ENCODE measurements at regions not wholly inside any gene's neighbourhood (a gene's known extent, or its start where the extent isn't known, plus 50 kb on each side); places are given as distances from the start of the nearest gene placed in this dataset.

DNA sequence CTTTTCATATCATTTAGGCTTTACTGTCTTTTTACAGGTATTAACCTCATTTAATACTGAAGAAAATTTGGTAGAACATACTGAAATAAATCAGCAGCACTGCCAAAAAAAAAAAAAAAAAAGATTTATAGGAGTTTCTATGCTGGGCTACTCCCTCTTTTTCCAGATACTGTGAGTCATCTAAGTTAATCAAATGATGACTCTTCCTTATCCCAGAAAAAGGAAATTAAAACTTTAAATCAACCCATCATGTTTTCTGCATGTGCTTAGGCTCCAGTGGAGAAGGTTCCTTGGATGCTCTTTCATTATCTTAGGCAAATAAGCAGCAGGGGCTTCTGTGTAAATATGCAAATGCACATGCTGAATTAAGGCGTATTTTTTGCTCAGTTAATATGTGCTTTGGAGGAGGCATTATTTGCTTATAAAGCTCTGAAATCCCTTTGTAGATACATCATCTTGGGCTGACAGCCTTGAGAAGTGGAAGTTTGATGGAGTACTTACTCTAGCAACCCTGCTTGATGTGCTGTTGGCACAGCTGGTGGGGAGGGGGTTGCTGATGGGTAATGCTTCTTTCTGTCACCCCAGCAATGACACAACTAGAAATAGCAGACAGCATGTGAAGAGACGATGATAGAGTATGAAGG is 136.1 kb downstream of the C4orf33 start:
- no peak for TF ChIP-seq TCF7L2 (IDR thresholded peaks at IDR 0.05; ENCODE audit: borderline replicate concordance, low read depth, low read length)
- TF ChIP-seq, protein P1, sequence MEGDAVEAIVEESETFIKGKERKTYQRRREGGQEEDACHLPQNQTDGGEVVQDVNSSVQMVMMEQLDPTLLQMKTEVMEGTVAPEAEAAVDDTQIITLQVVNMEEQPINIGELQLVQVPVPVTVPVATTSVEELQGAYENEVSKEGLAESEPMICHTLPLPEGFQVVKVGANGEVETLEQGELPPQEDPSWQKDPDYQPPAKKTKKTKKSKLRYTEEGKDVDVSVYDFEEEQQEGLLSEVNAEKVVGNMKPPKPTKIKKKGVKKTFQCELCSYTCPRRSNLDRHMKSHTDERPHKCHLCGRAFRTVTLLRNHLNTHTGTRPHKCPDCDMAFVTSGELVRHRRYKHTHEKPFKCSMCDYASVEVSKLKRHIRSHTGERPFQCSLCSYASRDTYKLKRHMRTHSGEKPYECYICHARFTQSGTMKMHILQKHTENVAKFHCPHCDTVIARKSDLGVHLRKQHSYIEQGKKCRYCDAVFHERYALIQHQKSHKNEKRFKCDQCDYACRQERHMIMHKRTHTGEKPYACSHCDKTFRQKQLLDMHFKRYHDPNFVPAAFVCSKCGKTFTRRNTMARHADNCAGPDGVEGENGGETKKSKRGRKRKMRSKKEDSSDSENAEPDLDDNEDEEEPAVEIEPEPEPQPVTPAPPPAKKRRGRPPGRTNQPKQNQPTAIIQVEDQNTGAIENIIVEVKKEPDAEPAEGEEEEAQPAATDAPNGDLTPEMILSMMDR (tag by site-specific recombination; IDR thresholded peaks at IDR 0.05), result no peak
- TF ChIP-seq, protein P2, sequence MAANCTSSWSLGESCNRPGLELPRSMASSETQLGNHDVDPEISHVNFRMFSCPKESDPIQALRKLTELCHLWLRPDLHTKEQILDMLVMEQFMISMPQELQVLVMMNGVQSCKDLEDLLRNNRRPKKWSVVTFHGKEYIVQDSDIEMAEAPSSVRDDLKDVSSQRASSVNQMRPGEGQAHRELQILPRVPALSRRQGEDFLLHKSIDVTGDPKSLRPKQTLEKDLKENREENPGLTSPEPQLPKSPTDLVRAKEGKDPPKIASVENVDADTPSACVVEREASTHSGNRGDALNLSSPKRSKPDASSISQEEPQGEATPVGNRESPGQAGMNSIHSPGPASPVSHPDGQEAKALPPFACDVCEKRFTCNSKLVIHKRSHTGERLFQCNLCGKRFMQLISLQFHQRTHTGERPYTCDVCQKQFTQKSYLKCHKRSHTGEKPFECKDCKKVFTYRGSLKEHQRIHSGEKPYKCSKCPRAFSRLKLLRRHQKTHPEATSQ (tag by site-specific recombination; IDR thresholded peaks at IDR 0.05), result no peak
- no peak for TF ChIP-seq ZNF274 (IDR thresholded peaks at IDR 0.05; ENCODE audit: low read length)
- TF ChIP-seq ZNF274 (tag by site-specific recombination; IDR thresholded peaks at IDR 0.05; ENCODE audit: borderline replicate concordance), result no peak
- TF ChIP-seq SP3 (tag by site-specific recombination; IDR thresholded peaks at IDR 0.05), result no peak
- TF ChIP-seq, protein P3, sequence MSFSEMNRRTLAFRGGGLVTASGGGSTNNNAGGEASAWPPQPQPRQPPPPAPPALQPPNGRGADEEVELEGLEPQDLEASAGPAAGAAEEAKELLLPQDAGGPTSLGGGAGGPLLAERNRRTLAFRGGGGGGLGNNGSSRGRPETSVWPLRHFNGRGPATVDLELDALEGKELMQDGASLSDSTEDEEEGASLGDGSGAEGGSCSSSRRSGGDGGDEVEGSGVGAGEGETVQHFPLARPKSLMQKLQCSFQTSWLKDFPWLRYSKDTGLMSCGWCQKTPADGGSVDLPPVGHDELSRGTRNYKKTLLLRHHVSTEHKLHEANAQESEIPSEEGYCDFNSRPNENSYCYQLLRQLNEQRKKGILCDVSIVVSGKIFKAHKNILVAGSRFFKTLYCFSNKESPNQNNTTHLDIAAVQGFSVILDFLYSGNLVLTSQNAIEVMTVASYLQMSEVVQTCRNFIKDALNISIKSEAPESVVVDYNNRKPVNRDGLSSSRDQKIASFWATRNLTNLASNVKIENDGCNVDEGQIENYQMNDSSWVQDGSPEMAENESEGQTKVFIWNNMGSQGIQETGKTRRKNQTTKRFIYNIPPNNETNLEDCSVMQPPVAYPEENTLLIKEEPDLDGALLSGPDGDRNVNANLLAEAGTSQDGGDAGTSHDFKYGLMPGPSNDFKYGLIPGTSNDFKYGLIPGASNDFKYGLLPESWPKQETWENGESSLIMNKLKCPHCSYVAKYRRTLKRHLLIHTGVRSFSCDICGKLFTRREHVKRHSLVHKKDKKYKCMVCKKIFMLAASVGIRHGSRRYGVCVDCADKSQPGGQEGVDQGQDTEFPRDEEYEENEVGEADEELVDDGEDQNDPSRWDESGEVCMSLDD (tag by site-specific recombination; IDR thresholded peaks at IDR 0.05), result no peak
- TF ChIP-seq, protein P4, sequence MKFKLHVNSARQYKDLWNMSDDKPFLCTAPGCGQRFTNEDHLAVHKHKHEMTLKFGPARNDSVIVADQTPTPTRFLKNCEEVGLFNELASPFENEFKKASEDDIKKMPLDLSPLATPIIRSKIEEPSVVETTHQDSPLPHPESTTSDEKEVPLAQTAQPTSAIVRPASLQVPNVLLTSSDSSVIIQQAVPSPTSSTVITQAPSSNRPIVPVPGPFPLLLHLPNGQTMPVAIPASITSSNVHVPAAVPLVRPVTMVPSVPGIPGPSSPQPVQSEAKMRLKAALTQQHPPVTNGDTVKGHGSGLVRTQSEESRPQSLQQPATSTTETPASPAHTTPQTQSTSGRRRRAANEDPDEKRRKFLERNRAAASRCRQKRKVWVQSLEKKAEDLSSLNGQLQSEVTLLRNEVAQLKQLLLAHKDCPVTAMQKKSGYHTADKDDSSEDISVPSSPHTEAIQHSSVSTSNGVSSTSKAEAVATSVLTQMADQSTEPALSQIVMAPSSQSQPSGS (tag by site-specific recombination; IDR thresholded peaks at IDR 0.05; ENCODE audit: low read depth), result no peak
- no peak for TF ChIP-seq ZBTB21 (tag by site-specific recombination; IDR thresholded peaks at IDR 0.05)

Measured in HEK293 (cell line).